A673 (cell line): ENCODE measurements at regions not wholly inside any gene's neighbourhood (a gene's known extent, or its start where the extent isn't known, plus 50 kb on each side); places are given as distances from the start of the nearest gene placed in this dataset.

ENCODE experiments used
- BruUV-seq: library from RNA; stranded (reverse); fragments of 400-500 nt; replicated peaks from 2 replicates; lab custom pipeline; 2021; lab: Mats Ljungman, UMichigan
- CTCF ChIA-PET: fragments of 300-600 bp; sonication (Branson Sonifier 250); formaldehyde crosslinking; loops from one replicate; lab custom pipeline; 2022; ENCODE audit warnings: antibody characterized with exemption; lab: Charles Lee
- POLR2A ChIA-PET: fragments of 300-600 bp; sonication (Branson Sonifier 250); formaldehyde crosslinking; loops from one replicate; lab custom pipeline; 2022; ENCODE audit warnings: antibody characterized with exemption; ENCODE audit not compliant: low non-redundant PET; lab: Charles Lee
- DNase-seq: peaks from one replicate; pipeline ENCODE4 v3.0.0-alpha.2; 2015; ENCODE audit warnings: low spot score
- H3K27ac ChIP-seq: fragments of 200-600 bp; sonication (generic); 2 replicates; pipeline ENCODE4 v1.5.1; 2016; ENCODE audit warnings: mixed run types, low read depth, mild to moderate bottlenecking, mixed read lengths, antibody characterized with exemption, low read length; ENCODE audit not compliant: poor library complexity, severe bottlenecking
- H3K27me3 ChIP-seq: fragments of 200-600 bp; sonication (generic); replicated peaks from 2 replicates; pipeline ENCODE4 v1.6.1; 2017; ENCODE audit warnings: mixed run types, low read depth, mild to moderate bottlenecking, mixed read lengths, antibody characterized with exemption, low read length; ENCODE audit not compliant: insufficient read depth, poor library complexity
- H3K36me3 ChIP-seq: fragments of 200-600 bp; sonication (generic); 2 replicates; pipeline ENCODE4 v1.6.1; 2016; ENCODE audit warnings: mixed run types, mild to moderate bottlenecking, mixed read lengths, antibody characterized with exemption, low read length; ENCODE audit not compliant: insufficient read depth, poor library complexity, severe bottlenecking
- H3K4me1 ChIP-seq: fragments of 200-600 bp; sonication (generic); 2 replicates; pipeline ENCODE4 v1.6.1; 2017; ENCODE audit warnings: mixed run types, mild to moderate bottlenecking, mixed read lengths, antibody characterized with exemption, low read length; ENCODE audit not compliant: insufficient read depth, poor library complexity, severe bottlenecking
- H3K4me3 ChIP-seq: fragments of 200-600 bp; sonication (generic); 2 replicates; pipeline ENCODE4 v1.5.1; 2016; ENCODE audit warnings: low read depth, mixed run types, mild to moderate bottlenecking, mixed read lengths, low read length; ENCODE audit not compliant: poor library complexity, severe bottlenecking
- H3K9me3 ChIP-seq: fragments of 200-600 bp; sonication (generic); 2 replicates; pipeline ENCODE4 v1.6.1; 2016; ENCODE audit warnings: mixed run types, low read depth, mild to moderate bottlenecking, mixed read lengths, antibody characterized with exemption, low read length; ENCODE audit not compliant: poor library complexity, severe bottlenecking
- CTCF ChIP-seq: fragments of 300-800, 200-600 bp; sonication (generic); conservative IDR thresholded peaks from 2 replicates; pipeline ENCODE4 v1.5.1; 2017; ENCODE audit warnings: low read depth, mild to moderate bottlenecking, antibody characterized with exemption, low read length, moderate library complexity, mixed read lengths
- EZH2 ChIP-seq: fragments of 200-600 bp; sonication (generic); IDR thresholded peaks from 2 replicates; pipeline ENCODE4 v1.6.1; 2017; ENCODE audit warnings: borderline replicate concordance, low read depth, mild to moderate bottlenecking, mixed read lengths, antibody characterized with exemption, low read length; ENCODE audit not compliant: poor library complexity, severe bottlenecking
- intact Hi-C: fragments of 100-400 bp; cut with micrococcal nuclease; formaldehyde crosslinking; loops from one replicate; pipeline ENCODE4 v1.10.0; 2022; ENCODE audit not compliant: unreplicated experiment

- H3K36me3 ChIP-seq = no peaks in the 10 kb centered on the region
- H3K27ac ChIP-seq = no peak overlapping the region
- no peak for DNase-seq
- no peaks in the 10 kb centered on the region for H3K9me3 ChIP-seq
- no TSS peak for BruUV-seq
- POLR2A ChIA-PET = no interaction called here
- H3K4me3 ChIP-seq = no peak overlapping the region
- H3K27me3 ChIP-seq = no peaks in the 10 kb centered on the region
- no peak for TF ChIP-seq EZH2
- TF ChIP-seq CTCF = no peak
- CTCF ChIA-PET = no interaction called here
- intact Hi-C loops = no loop called here
- no peaks in the 10 kb centered on the region for H3K4me1 ChIP-seq
Observed at GRCh38 chr21:14874379-14874778, 190.4 kb downstream of the NRIP1 start.

GRCh38 chr21:14871861-14872260 lies 192.9 kb downstream of the NRIP1 start:
- no peak for DNase-seq
- H3K36me3 ChIP-seq = no peaks in the 10 kb centered on the region
- BruUV-seq = no TSS peak
- H3K4me3 ChIP-seq = no peak overlapping the region
- intact Hi-C loops = no loop called here
- H3K27me3 ChIP-seq = no peaks in the 10 kb centered on the region
- no peaks in the 10 kb centered on the region for H3K9me3 ChIP-seq
- ChIA-PET POLR2A (no interaction called here), CTCF (no interaction called here)
- no peaks in the 10 kb centered on the region for H3K4me1 ChIP-seq
- TF ChIP-seq EZH2 = no peak
- no peak for TF ChIP-seq CTCF
- H3K27ac ChIP-seq = no peak overlapping the region

- ChIA-PET POLR2A (no interaction called here), CTCF (no interaction called here)
- TF ChIP-seq CTCF (no peak), EZH2 (no peak)
Observed at GRCh38 chr21:14870853-14871149, 194.0 kb downstream of the NRIP1 start.

More at GRCh38 chr21:14870853-14871149, 194.0 kb downstream of the NRIP1 start:
- Histone ChIP-seq H3K9me3 (no peaks in the 10 kb centered on the region), H3K27me3 (no peaks in the 10 kb centered on the region), H3K27ac (no peak overlapping the region), H3K36me3 (no peaks in the 10 kb centered on the region), H3K4me3 (no peak overlapping the region), H3K4me1 (no peaks in the 10 kb centered on the region)
- BruUV-seq = no TSS peak
- intact Hi-C loops = no loop called here
- no peak for DNase-seq
